COLO829 (cell line): ENCODE measurements at regions not wholly inside any gene's neighbourhood (a gene's known extent, or its start where the extent isn't known, plus 50 kb on each side); places are given as distances from the start of the nearest gene placed in this dataset.

ENCODE experiments used
- DNase-seq: peaks from one replicate; pipeline ENCODE4 v3.0.0; 2012; ENCODE audit warnings: low spot score

DNA sequence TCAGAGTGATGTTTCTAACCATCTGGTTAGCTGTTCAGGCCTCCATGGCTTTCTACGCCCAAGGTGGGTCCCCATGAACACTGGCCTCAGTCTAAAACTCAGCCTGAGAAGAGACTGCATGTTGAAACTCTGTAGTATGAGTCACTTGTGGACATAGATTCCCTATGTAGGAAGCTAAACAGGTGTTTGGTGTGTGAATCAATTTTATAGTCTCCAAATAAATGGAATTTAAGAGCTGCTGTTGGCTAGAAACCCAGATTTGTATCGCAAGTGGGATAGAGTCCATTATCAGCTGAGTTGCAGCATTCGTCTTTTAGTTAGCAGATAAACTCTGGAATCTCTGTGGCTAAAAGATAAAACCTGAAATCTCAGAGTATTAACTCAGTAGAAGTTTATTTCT, 131.4 kb downstream of the KCNS3 start:
- no peak for DNase-seq

GRCh38 chr2:18005411-18005810, 126.9 kb downstream of the KCNS3 start:
- no peak for DNase-seq

DNA sequence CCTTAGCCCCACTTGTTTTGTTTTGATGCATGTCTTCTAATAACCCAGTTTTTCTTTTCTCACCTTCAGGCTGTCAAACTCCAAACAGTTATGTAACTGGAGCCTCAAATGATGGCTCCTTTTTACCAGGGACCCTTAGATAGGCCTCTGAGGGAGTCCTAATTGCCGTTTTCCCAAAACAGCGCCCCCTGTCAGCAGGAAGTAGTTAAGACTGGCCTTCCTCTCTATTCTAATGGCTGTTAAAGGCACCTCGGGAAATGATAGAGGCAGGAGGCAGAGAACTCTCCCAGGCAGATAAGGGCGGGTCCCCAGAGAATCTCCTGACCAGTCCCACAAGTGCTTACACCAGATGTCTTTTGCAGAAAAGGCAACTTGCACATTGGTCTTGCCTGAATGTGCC, 123.2 kb downstream of the KCNS3 start:
- no peak for DNase-seq

- DNase-seq: no peak
These were observed 118.5 kb downstream of the KCNS3 start for GRCh38 chr2:17996978-17997377.

GRCh38 chr2:17995593-17995992, 117.1 kb downstream of the KCNS3 start:
- no peak for DNase-seq
